MM.1S (cell line): ENCODE measurements at regions not wholly inside any gene's neighbourhood (a gene's known extent, or its start where the extent isn't known, plus 50 kb on each side); places are given as distances from the start of the nearest gene placed in this dataset.

Experiments used
- EZH2 ChIP-seq: fragments of 300-600 bp; sonication (generic); optimal IDR thresholded peaks from 2 replicates; pipeline ENCODE3; 2017; ENCODE audit warnings: low read depth, mild to moderate bottlenecking, antibody characterized with exemption, low read length, mixed read lengths
- EZH2phosphoT487 ChIP-seq: fragments of 300-600 bp; sonication (generic); IDR thresholded peaks from 2 replicates; pipeline ENCODE4 v1.6.1; 2018; ENCODE audit warnings: antibody characterized with exemption, low read length
- TF ChIP-seq, protein P1 (sequence below): fragments of 300-600 bp; sonication (generic); IDR thresholded peaks from 2 replicates; pipeline ENCODE4 v1.5.1; 2016; ENCODE audit warnings: antibody characterized with exemption, low read length, mixed read lengths

GRCh38 chr3:180421721-180422120 is 180.2 kb upstream of the TTC14 start:
- TF ChIP-seq, protein P1, sequence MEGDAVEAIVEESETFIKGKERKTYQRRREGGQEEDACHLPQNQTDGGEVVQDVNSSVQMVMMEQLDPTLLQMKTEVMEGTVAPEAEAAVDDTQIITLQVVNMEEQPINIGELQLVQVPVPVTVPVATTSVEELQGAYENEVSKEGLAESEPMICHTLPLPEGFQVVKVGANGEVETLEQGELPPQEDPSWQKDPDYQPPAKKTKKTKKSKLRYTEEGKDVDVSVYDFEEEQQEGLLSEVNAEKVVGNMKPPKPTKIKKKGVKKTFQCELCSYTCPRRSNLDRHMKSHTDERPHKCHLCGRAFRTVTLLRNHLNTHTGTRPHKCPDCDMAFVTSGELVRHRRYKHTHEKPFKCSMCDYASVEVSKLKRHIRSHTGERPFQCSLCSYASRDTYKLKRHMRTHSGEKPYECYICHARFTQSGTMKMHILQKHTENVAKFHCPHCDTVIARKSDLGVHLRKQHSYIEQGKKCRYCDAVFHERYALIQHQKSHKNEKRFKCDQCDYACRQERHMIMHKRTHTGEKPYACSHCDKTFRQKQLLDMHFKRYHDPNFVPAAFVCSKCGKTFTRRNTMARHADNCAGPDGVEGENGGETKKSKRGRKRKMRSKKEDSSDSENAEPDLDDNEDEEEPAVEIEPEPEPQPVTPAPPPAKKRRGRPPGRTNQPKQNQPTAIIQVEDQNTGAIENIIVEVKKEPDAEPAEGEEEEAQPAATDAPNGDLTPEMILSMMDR = no peak
- no peak for TF ChIP-seq EZH2phosphoT487
- no peak for TF ChIP-seq EZH2
